Keratinocyte (primary cell): ENCODE measurements at regions not wholly inside any gene's neighbourhood (a gene's known extent, or its start where the extent isn't known, plus 50 kb on each side); places are given as distances from the start of the nearest gene placed in this dataset.

Experiments
- DNase-seq: peaks from one replicate; pipeline ENCODE4 v3.0.0-alpha.2; 2011; ENCODE audit warnings: low read depth, missing footprints, low spot score
- FAIRE-seq: peaks from 2 replicates; lab custom pipeline; 2011; peaks lifted over from hg19 to GRCh38; lab: Jason Lieb, UNC
- H2AFZ ChIP-seq: 2 replicates; pipeline ENCODE4 v1.6.0; 2012; ENCODE audit warnings: low read length, control low read depth, inconsistent platforms; ENCODE audit not compliant: control insufficient read depth
- H3K27ac ChIP-seq: 2 replicates; pipeline ENCODE4 v1.5.1; 2011; ENCODE audit warnings: low read length; ENCODE audit not compliant: control insufficient read depth, insufficient read depth
- H3K27me3 ChIP-seq: 3 replicates; pipeline ENCODE4 v1.6.0; 2011; ENCODE audit warnings: low read length; ENCODE audit not compliant: control insufficient read depth, insufficient read depth; ENCODE audit errors: extremely low read depth
- H3K36me3 ChIP-seq, 2 experiments: 2 replicates in 1 of 2; 3 replicates in 1 of 2; pipeline ENCODE4 v1.5.1; 2011; ENCODE audit warnings: low read length in 2 of 2, mild to moderate bottlenecking in 1 of 2; ENCODE audit not compliant: control insufficient read depth in 2 of 2, insufficient read depth in 2 of 2; ENCODE audit errors: extremely low read depth in 1 of 2
- H3K4me1 ChIP-seq: 3 replicates; pipeline ENCODE4 v1.5.1; 2011; ENCODE audit warnings: low read length; ENCODE audit not compliant: control insufficient read depth, insufficient read depth; ENCODE audit errors: extremely low read depth
- H3K4me2 ChIP-seq: 3 replicates; pipeline ENCODE4 v1.6.0; 2011; ENCODE audit warnings: low read depth, low read length; ENCODE audit not compliant: control insufficient read depth, insufficient read depth; ENCODE audit errors: extremely low read depth
- H3K4me3 ChIP-seq, 3 experiments: fragments of 200-600 bp in 1 of 3; sonication (generic) in 1 of 3; 2 replicates in 2 of 3; 3 replicates in 1 of 3; pipeline ENCODE4 v1.5.1; 2011 to 2016; ENCODE audit warnings: low read length in 3 of 3, mild to moderate bottlenecking in 3 of 3, control low read depth in 2 of 3, inconsistent platforms in 1 of 3, low read depth in 1 of 3, mixed read lengths in 1 of 3, mixed run types in 1 of 3, moderate library complexity in 1 of 3; ENCODE audit not compliant: control insufficient read depth in 2 of 3, insufficient read depth in 2 of 3; ENCODE audit errors: extremely low read depth in 1 of 3
- H3K79me2 ChIP-seq: 2 replicates; pipeline ENCODE4 v1.6.0; 2012; ENCODE audit warnings: low read length; ENCODE audit not compliant: control insufficient read depth, insufficient read depth
- H3K9ac ChIP-seq: 3 replicates; pipeline ENCODE4 v1.6.0; 2011; ENCODE audit warnings: low read length; ENCODE audit not compliant: control insufficient read depth, insufficient read depth; ENCODE audit errors: extremely low read depth
- H3K9me1 ChIP-seq: 3 replicates; pipeline ENCODE4 v1.6.0; 2011; ENCODE audit warnings: low read length; ENCODE audit not compliant: control insufficient read depth, insufficient read depth; ENCODE audit errors: extremely low read depth
- H3K9me3 ChIP-seq: 2 replicates; pipeline ENCODE4 v1.5.1; 2012; ENCODE audit warnings: low read depth, low read length; ENCODE audit not compliant: control insufficient read depth
- H4K20me1 ChIP-seq: 3 replicates; pipeline ENCODE4 v1.6.0; 2011; ENCODE audit warnings: low read length; ENCODE audit not compliant: control insufficient read depth, insufficient read depth; ENCODE audit errors: extremely low read depth
- CTCF ChIP-seq, 3 experiments: IDR thresholded peaks in 1 of 3; conservative IDR thresholded peaks in 1 of 3; optimal IDR thresholded peaks in 1 of 3; 2 replicates in 2 of 3; 3 replicates in 1 of 3; pipeline versions ENCODE3 to v1.5.1; 2011; ENCODE audit warnings: low read length in 3 of 3, mild to moderate bottlenecking in 3 of 3, moderate library complexity in 2 of 3, control low read depth in 1 of 3, inconsistent platforms in 1 of 3; ENCODE audit not compliant: insufficient read depth in 2 of 3; ENCODE audit errors: extremely low read depth in 1 of 3
- EZH2 ChIP-seq: IDR thresholded peaks from one replicate; pipeline ENCODE4 v1.6.1; 2012; ENCODE audit warnings: inconsistent platforms, mild to moderate bottlenecking, low read length, moderate library complexity
- dilution Hi-C: fragments of 300-500 bp; cut with MboI; formaldehyde crosslinking; loops from one replicate; pipeline ENCODE4 v1.7.0; 2020; ENCODE audit warnings: low sequenced_read_pairs; ENCODE audit not compliant: extremely low pct_ligation_motif_present

GRCh38 chr3:177523872-177524438 lies 326.7 kb upstream of the TBL1XR1 start:
- H3K4me1 ChIP-seq: peaks cover 22% of the 10 kb centered on the region
- no peaks in the 10 kb centered on the region for H3K36me3 ChIP-seq
- H3K9me3 ChIP-seq: no peaks in the 10 kb centered on the region
- no peak for FAIRE-seq
- no peaks in the 10 kb centered on the region for H3K79me2 ChIP-seq
- H3K4me3 ChIP-seq: no peak overlapping the region
- dilution Hi-C loops: no loop called here
- no peak overlapping the region for H2AFZ ChIP-seq
- no peak overlapping the region for H3K9ac ChIP-seq
- DNase-seq: no peak
- H3K27ac ChIP-seq: no peak overlapping the region
- no peak overlapping the region for H3K4me2 ChIP-seq
- no peaks in the 10 kb centered on the region for H3K9me1 ChIP-seq
- no peaks in the 10 kb centered on the region for H3K27me3 ChIP-seq
- H4K20me1 ChIP-seq: no peaks in the 10 kb centered on the region
- TF ChIP-seq EZH2: no peak
- TF ChIP-seq CTCF (optimal IDR thresholded peaks at IDR 0.05 in 1 of 3, IDR thresholded peaks at IDR 0.05 in 1 of 3, conservative IDR thresholded peaks at IDR 0.05 in 1 of 3; ENCODE audit: extremely low read depth in 1 of 3, insufficient read depth in 2 of 3, low read length in 3 of 3): no peak

DNA sequence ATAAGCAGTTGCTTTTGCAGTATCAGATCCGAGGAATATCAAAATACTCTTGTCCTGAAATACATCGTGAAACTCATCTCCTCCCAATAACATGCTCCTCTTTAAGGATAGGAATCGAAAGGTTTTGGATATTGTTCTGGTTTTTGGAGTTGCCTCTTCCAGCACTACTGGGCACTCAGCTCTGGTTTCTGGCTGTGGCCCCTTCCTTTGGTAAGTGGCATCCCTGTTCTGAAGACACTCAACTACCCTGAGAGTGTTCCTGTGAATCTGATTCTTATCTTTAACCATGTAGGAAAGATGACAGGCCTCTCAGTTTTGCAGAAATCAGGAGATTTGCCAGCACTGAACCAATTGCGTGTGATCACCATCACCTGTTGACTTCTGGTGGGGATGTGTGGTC lies 327.5 kb upstream of the TBL1XR1 start:
- DNase-seq (no peak), FAIRE-seq (peak; percentile 20)
- H3K27ac ChIP-seq: no peak overlapping the region
- TF ChIP-seq CTCF (optimal IDR thresholded peaks at IDR 0.05 in 1 of 3, IDR thresholded peaks at IDR 0.05 in 1 of 3, conservative IDR thresholded peaks at IDR 0.05 in 1 of 3; ENCODE audit: extremely low read depth in 1 of 3, insufficient read depth in 2 of 3, low read length in 3 of 3) (no peak), EZH2 (no peak)
- H4K20me1 ChIP-seq: no peaks in the 10 kb centered on the region
- H3K9ac ChIP-seq: no peak overlapping the region
- no peaks in the 10 kb centered on the region for H3K9me1 ChIP-seq
- H3K9me3 ChIP-seq: no peaks in the 10 kb centered on the region
- H3K4me3 ChIP-seq: no peak overlapping the region
- H2AFZ ChIP-seq: no peak overlapping the region
- H3K79me2 ChIP-seq: no peaks in the 10 kb centered on the region
- H3K4me2 ChIP-seq: no peak overlapping the region
- dilution Hi-C loops: no loop called here
- peaks cover 22% of the 10 kb centered on the region for H3K4me1 ChIP-seq
- H3K36me3 ChIP-seq: no peaks in the 10 kb centered on the region
- H3K27me3 ChIP-seq: no peaks in the 10 kb centered on the region
